Kidney capillary endothelial cell (primary cell): ENCODE measurements at regions not wholly inside any gene's neighbourhood (a gene's known extent, or its start where the extent isn't known, plus 50 kb on each side); places are given as distances from the start of the nearest gene placed in this dataset.

Experiments
- DNase-seq: peaks from one replicate; pipeline ENCODE4 v3.0.0-alpha.2; 2018; ENCODE audit warnings: low spot score

DNA sequence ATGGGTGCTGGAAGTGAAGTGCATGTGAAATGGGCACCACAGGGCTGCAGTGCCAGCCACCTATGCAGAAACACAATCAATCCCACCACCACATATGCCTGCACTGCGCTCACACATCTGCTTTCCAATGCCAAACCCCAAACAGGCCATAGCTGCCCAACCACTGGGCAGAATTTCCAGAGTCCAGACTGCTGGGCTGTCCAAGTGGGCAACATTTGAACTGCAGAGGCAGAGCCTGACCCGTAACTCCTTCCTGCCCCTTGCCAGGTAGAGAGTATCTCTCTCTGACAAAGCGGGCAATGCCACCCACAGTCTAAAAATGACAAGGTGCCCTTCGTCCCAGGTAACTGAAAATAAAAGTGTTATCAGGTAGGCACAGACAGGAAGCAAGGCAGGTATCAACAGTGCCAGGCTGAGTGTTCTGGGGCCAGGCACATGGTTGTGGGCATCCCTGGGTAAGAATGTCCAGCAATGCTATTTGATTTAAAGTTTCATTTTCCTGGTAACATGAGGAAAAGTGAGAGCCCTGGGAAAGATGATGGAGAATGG lies 79.5 kb downstream of the FOXA2 start:
- no peak for DNase-seq

- no peak for DNase-seq
These were observed 80.8 kb downstream of the FOXA2 start for GRCh38 chr20:22503577-22503976.

DNA sequence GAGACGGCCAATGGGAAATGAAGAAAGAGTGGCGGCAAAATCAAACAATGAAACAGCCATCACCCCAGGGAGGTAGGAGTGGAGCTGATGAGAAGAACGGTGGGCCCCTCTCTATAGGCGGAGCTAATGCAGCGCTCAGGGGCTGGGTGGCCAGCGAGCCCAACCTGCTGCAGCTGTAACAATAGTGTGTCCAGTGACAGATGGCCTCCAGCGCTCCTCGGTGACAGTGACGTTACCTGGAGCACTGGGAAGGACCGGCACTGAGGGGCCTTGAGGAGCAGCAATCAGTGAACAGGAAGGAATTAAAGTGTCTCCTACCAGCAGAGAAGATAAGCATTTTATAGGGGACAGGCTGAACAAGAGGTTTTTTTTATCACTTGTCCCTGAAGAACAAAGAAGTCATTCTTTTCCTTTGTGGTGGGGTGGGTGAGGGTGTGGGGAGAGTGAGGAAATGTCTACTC lies 81.6 kb downstream of the FOXA2 start:
- DNase-seq = no peak

- no peak for DNase-seq
These were observed 82.6 kb downstream of the FOXA2 start for GRCh38 chr20:22501566-22502344.

DNA sequence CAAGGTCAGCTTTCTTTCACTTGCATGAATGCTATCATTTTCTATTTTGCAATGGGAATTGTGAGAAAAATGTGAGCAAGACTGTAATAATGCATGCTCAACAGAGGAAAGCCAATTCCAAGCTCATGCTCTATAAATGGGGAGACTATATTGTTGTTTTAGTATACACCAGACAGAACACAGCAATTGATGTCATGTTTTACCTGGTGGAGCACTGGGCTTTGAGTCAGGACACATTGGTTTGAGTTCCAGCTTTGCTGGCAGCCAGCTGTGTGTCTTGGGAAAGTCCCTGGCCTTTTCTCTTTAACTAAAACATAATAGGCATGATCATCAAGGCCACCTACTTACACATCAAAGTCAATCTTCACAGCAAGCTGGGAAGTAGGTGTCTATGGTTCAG lies 83.3 kb downstream of the FOXA2 start:
- no peak for DNase-seq

DNA sequence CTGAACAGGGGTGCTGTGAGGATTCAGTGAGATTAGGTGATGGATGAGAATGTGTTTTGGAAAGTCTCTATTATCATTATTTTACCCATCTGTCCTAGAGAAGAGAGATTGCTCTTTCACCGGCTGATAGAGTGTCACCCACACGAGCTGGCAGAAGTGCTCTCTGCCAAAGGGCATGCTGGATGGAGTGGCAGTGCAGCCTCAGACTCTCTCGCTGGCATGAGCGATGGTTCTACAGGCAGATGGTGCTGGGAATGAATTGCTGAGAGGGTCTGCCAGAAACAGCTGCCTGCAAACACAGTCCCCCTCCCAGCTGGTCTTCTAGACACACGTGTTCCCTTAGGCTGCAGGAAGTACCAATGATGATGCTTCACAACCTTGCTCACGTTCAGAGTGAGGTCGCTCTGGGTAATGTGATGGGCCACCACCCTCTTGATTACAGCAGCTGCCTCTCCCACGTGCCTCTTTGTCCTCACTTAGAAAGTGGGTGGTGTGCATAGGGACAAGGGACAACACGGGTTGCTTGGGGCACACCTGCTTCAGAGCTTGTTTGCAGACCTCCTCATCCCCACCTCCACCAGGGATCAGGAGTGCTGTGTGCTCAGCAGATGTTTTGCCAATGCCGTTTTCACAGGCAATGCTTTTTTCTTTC lies 84.7 kb downstream of the FOXA2 start:
- no peak for DNase-seq

- DNase-seq = no peak
These were observed 87.6 kb downstream of the FOXA2 start for GRCh38 chr20:22496817-22497216.

DNA sequence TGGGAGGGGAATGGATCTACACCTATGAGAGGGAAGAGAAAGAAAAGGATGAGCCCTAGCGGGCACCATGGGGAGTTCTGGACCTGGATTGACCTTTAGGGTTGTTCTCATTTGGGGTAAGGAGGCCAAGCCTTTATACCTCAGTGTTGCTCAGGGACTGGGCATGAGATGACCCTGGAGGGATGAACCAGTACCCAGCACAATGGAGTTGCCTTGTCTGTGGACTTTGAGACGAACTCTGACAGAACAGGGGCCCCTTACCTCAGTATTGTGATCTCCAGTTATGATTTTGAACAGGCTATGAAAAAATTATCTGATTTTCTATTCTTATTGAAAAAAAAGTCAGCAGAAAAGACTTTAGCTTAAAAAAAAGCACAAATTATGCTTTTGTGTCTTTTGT lies 88.6 kb downstream of the FOXA2 start:
- DNase-seq = no peak

- DNase-seq = no peak
These were observed 89.2 kb downstream of the FOXA2 start for GRCh38 chr20:22495172-22495571.

- no peak for DNase-seq
These were observed 91.9 kb downstream of the FOXA2 start for GRCh38 chr20:22492497-22492896.

DNA sequence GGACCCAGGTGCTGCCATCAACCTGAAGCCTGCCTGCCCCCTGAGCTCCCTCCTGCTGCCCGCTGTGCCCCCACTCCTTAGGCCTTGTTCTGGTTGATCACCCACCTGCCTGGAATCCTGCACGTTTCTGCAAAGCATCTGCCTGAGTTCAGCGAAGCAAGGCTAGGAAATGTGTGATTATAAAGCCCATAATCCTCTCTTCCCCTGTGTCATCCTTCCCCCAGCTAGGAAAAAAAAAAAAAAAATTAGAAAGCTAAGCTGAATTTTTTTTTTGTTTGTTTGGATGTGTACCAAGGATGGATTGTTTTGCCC lies 93.2 kb downstream of the FOXA2 start:
- DNase-seq = no peak

- no peak for DNase-seq
These were observed 93.8 kb downstream of the FOXA2 start for GRCh38 chr20:22490287-22491193.

DNA sequence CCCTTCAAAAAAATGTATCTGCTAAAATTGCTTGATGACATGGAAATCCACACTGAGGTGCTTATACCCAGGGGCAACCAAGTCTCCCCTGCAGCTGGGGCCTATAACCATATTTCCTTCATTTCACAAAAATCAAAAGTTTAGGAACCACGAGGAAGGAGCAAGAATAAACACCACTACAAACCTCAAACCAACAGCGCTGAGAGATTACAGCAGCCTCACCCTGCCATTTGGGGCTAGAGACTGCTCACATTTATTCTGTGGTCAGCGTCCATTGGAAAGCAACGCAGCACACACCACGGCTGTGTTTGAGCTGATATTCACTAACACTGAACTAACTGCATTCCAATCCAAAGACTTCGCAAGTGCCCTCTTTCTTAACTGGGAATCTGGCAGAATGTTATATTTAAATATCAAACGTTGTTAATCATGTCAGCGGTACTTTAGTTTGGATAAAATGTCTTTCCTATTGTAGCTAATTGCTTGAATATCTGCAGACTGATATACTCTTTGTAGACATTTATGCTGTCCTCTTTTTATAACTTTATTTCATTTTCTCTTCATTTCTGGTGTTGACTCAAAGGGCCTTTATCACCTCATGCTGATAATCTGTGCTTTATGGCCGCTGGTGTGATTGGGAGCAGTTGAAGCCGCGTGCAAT lies 94.6 kb downstream of the FOXA2 start:
- DNase-seq = no peak

GRCh38 chr20:22480336-22480735 lies 104.0 kb downstream of the FOXA2 start:
- DNase-seq = no peak

DNA sequence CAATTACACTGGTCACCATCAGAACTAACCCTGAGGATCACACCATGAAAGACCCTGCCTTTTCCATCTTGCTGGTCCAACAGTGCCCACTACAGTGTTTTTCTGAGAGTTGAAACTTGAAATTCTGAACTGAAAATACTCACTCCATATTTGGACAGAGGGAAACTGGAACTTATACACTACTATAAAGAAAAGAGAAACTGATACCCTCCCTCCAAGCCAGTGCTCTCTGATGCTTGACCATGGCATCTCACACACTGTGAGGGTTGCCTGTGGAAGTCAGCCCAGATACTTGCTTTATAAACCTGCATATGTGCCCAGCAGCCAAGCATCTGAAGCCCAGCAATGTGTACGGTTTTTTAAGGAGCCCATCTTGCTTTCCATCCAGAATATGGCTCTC lies 108.7 kb downstream of the FOXA2 start:
- no peak for DNase-seq

- DNase-seq = no peak
These were observed 110.1 kb downstream of the FOXA2 start for GRCh38 chr20:22474224-22474623.

GRCh38 chr20:22473293-22473692 lies 111.1 kb downstream of the FOXA2 start:
- DNase-seq = no peak

GRCh38 chr20:22472447-22473100 lies 111.8 kb downstream of the FOXA2 start:
- no peak for DNase-seq

DNA sequence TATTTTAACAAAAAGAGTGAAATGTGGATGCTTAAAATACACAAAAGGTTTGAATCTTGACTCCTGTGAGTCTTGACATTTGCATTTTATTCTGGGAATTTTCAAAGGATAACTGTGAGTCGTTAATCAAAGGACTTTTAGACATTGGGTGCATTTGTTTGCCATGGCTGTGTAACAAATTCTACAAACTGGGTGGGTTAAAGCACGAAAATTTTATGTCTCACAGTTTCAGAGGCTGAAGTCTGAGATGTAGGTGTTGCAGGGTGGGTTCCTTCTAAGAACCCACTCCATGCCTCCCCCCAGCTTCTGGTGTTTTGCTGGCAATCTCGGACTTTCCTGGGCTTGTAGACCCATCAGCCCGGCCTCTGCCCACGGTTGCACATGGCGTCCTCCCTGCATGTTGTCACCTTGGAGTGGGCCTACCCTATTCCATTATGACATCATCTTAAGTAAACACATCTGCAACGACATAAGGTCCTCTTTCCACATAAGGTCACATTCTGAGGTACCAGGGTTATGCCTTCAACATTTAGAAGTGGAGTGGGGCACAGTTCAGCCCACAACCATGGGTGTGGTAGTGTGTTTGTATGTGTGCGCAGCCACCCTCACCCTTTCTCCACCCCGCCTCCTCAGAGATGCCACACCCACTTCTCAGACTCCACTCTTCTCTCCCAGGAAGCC lies 113.1 kb downstream of the FOXA2 start:
- DNase-seq = no peak

DNA sequence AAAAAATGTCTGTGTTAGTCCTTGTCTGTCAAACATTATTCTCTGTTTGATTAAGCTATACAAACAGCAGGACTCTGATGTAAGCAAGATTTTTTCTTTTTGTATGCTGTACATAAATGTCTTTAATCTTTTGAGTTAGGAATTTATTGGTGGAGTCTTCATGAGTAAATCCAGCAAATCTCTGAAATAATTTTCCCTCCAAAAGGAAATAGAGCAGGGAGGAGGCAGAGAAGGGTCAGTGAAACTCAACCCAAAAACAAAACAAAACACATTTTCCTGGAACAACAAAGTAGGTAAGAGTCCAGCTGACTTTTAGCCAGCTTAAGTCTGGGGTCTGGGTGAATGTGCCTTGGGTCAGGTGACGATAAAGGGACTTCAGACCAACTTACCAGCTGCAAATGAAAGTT lies 113.7 kb downstream of the FOXA2 start:
- no peak for DNase-seq
